Neutrophil (primary cell): ENCODE measurements at regions not wholly inside any gene's neighbourhood (a gene's known extent, or its start where the extent isn't known, plus 50 kb on each side); places are given as distances from the start of the nearest gene placed in this dataset.

Source experiments
- H3K27ac ChIP-seq: fragments of 200-600 bp; sonication (generic); 2 replicates; pipeline ENCODE4 v1.5.1; 2016; ENCODE audit warnings: mild to moderate bottlenecking, moderate library complexity
- H3K27me3 ChIP-seq: fragments of 200-600 bp; sonication (generic); 2 replicates; pipeline ENCODE4 v1.6.0; 2016; ENCODE audit warnings: mild to moderate bottlenecking
- H3K36me3 ChIP-seq: fragments of 200-600 bp; sonication (generic); 2 replicates; pipeline ENCODE4 v1.5.1; 2017
- H3K4me1 ChIP-seq, 2 experiments: fragments of 200-600 bp in 1 of 2; sonication (generic) in 1 of 2; 1 replicate in 1 of 2; 2 replicates in 1 of 2; pipeline versions ENCODE4 v1.5.1 to v1.6.1; 2013 to 2016; ENCODE audit warnings: low read depth in 1 of 2, low read length in 1 of 2, mild to moderate bottlenecking in 1 of 2, moderate library complexity in 1 of 2; ENCODE audit not compliant: control insufficient read depth in 1 of 2, insufficient read depth in 1 of 2
- H3K4me3 ChIP-seq, 2 experiments: fragments of 200-600 bp in 1 of 2; sonication (generic) in 1 of 2; 1 replicate in 1 of 2; 2 replicates in 1 of 2; pipeline ENCODE4 v1.5.1; 2013 to 2016; ENCODE audit warnings: low read depth in 1 of 2, low read length in 1 of 2, mild to moderate bottlenecking in 1 of 2, moderate library complexity in 1 of 2
- H3K9me3 ChIP-seq: fragments of 200-600 bp; sonication (generic); 2 replicates; pipeline ENCODE4 v1.5.1; 2016
- CTCF ChIP-seq: fragments of 200-600 bp; sonication (generic); IDR thresholded peaks from 2 replicates; pipeline ENCODE4 v1.5.1; 2016; ENCODE audit warnings: antibody characterized with exemption

GRCh38 chr1:101748077-101748476 is 248.6 kb downstream of the OLFM3 start:
- H3K27me3 ChIP-seq, result no peaks in the 10 kb centered on the region
- H3K9me3 ChIP-seq, result no peaks in the 10 kb centered on the region
- H3K4me1 ChIP-seq, result no peaks in the 10 kb centered on the region
- H3K27ac ChIP-seq, result no peak overlapping the region
- H3K4me3 ChIP-seq, result no peak overlapping the region
- H3K36me3 ChIP-seq, result no peaks in the 10 kb centered on the region
- TF ChIP-seq CTCF, result no peak
